Caco-2 (cell line): ENCODE measurements at regions not wholly inside any gene's neighbourhood (a gene's known extent, or its start where the extent isn't known, plus 50 kb on each side); places are given as distances from the start of the nearest gene placed in this dataset.

ENCODE experiments used
- BruUV-seq: library from RNA; stranded (reverse); fragments of 400-500 nt; replicated peaks from 2 replicates; lab custom pipeline; 2021; lab: Mats Ljungman, UMichigan
- CTCF ChIA-PET: fragments of 300-600 bp; sonication (Branson Sonifier 250); formaldehyde crosslinking; loops from one replicate; lab custom pipeline; 2022; ENCODE audit warnings: antibody characterized with exemption; lab: Charles Lee
- POLR2A ChIA-PET: fragments of 300-600 bp; sonication (Branson Sonifier 250); formaldehyde crosslinking; loops from one replicate; lab custom pipeline; 2022; ENCODE audit warnings: antibody characterized with exemption; lab: Charles Lee
- DNase-seq, 2 experiments: peaks; one replicate each; pipeline versions ENCODE4 v3.0.0 to v3.0.0-alpha.2; 2020 to 2022
- H3K27me3 ChIP-seq: replicated peaks from 2 replicates; pipeline ENCODE4 v1.6.0; 2011; ENCODE audit warnings: low read length; ENCODE audit not compliant: control insufficient read depth, insufficient read depth
- H3K36me3 ChIP-seq: 2 replicates; pipeline ENCODE4 v1.5.1; 2011; ENCODE audit warnings: low read length; ENCODE audit not compliant: control insufficient read depth, insufficient read depth
- H3K4me1 ChIP-seq: fragments of 250-450 bp; sonication (Bioruptor Pico); 2 replicates; pipeline ENCODE4 v1.5.1; 2020; ENCODE audit warnings: mild to moderate bottlenecking
- H3K4me3 ChIP-seq: 2 replicates; pipeline ENCODE4 v1.5.1; 2011; ENCODE audit warnings: low read depth, mild to moderate bottlenecking, control low read depth, low read length
- H3K9me3 ChIP-seq: fragments of 250-450 bp; sonication (Bioruptor Pico); 2 replicates; pipeline ENCODE4 v1.5.1; 2020; ENCODE audit warnings: mild to moderate bottlenecking, moderate library complexity
- H3K27ac Mint-ChIP-seq: one replicate; pipeline ENCODE4 v1.8.0; 2022; ENCODE audit warnings: mixed read lengths; ENCODE audit not compliant: unreplicated experiment
- H3K27me3 Mint-ChIP-seq: one replicate; pipeline ENCODE4 v1.8.0; 2022; ENCODE audit warnings: mixed read lengths; ENCODE audit not compliant: insufficient read depth, unreplicated experiment
- H3K36me3 Mint-ChIP-seq: one replicate; pipeline ENCODE4 v1.8.0; 2022; ENCODE audit warnings: mild to moderate bottlenecking, mixed read lengths; ENCODE audit not compliant: insufficient read depth, unreplicated experiment
- H3K4me1 Mint-ChIP-seq: one replicate; pipeline ENCODE4 v1.8.0; 2022; ENCODE audit warnings: low read depth, mixed read lengths; ENCODE audit not compliant: unreplicated experiment
- H3K4me3 Mint-ChIP-seq: one replicate; pipeline ENCODE4 v1.8.0; 2022; ENCODE audit warnings: mild to moderate bottlenecking, moderate library complexity, mixed read lengths; ENCODE audit not compliant: unreplicated experiment
- H3K9me3 Mint-ChIP-seq: one replicate; pipeline ENCODE4 v1.8.0; 2022; ENCODE audit warnings: mixed read lengths; ENCODE audit not compliant: unreplicated experiment
- CTCF ChIP-seq, 2 experiments: fragments of 200-600 bp in 1 of 2; IDR thresholded peaks; 1 replicate in 1 of 2; 2 replicates in 1 of 2; pipeline versions ENCODE4 v1.5.1 to v1.8.0; 2011 to 2022; ENCODE audit warnings: antibody characterized with exemption in 1 of 2, control low read depth in 1 of 2, inconsistent platforms in 1 of 2, low read depth in 1 of 2, low read length in 1 of 2, mild to moderate bottlenecking in 1 of 2, moderate library complexity in 1 of 2; ENCODE audit not compliant: insufficient read depth in 1 of 2, severe bottlenecking in 1 of 2, unreplicated experiment in 1 of 2
- intact Hi-C: fragments of 100-400 bp; cut with micrococcal nuclease; formaldehyde crosslinking; loops from one replicate; pipeline ENCODE4 v1.10.0; 2022; ENCODE audit not compliant: unreplicated experiment

- intact Hi-C loops, result no loop called here
- Histone ChIP-seq H3K4me3 (no peak overlapping the region), H3K36me3 (no peaks in the 10 kb centered on the region), H3K4me1 (no peaks in the 10 kb centered on the region), H3K27me3 (no peaks in the 10 kb centered on the region), H3K9me3 (no peaks in the 10 kb centered on the region)
- CTCF ChIA-PET, result no interaction called here
- TF ChIP-seq CTCF (IDR thresholded peaks at IDR 0.05; ENCODE audit: insufficient read depth in 1 of 2, low read depth in 1 of 2, low read length in 1 of 2, severe bottlenecking in 1 of 2, unreplicated experiment in 1 of 2), result no peak
- Mint-ChIP-seq H3K27me3 (no peaks in the 10 kb centered on the region), H3K9me3 (no peaks in the 10 kb centered on the region), H3K27ac (no peak overlapping the region), H3K4me3 (no peak overlapping the region), H3K4me1 (no peaks in the 10 kb centered on the region), H3K36me3 (no peaks in the 10 kb centered on the region)
- no peak for DNase-seq
- POLR2A ChIA-PET, result no interaction called here
- BruUV-seq, result no TSS peak
These were observed 522.5 kb upstream of the AGTR1 start for GRCh38 chr3:148175214-148175613.

DNA sequence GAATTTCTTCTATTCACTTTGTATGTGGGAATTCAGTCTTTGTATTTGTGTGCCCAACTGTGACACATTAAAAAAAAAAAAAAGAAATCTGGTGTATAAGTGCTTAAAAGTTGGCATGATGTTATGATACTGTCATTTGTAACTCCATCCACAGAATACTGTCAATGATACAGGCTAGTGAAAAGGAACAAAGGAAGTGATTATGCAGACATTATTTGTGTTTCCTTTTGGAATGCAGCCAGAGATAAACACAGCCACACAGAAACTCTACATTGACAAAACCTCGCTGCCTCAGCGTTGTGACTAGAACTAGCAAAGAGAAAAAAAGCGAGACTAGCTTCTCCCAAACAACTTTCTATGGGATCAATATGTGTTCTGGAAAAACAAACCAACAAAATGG is 519.2 kb upstream of the AGTR1 start:
- intact Hi-C loops, result no loop called here
- Histone ChIP-seq H3K4me3 (no peak overlapping the region), H3K4me1 (no peaks in the 10 kb centered on the region), H3K27me3 (no peaks in the 10 kb centered on the region), H3K9me3 (no peaks in the 10 kb centered on the region), H3K36me3 (no peaks in the 10 kb centered on the region)
- TF ChIP-seq CTCF (IDR thresholded peaks at IDR 0.05; ENCODE audit: insufficient read depth in 1 of 2, low read depth in 1 of 2, low read length in 1 of 2, severe bottlenecking in 1 of 2, unreplicated experiment in 1 of 2), result no peak
- no TSS peak for BruUV-seq
- no peaks in the 10 kb centered on the region for H3K4me1 Mint-ChIP-seq
- H3K9me3 Mint-ChIP-seq, result no peaks in the 10 kb centered on the region
- CTCF ChIA-PET, result no interaction called here
- no peak overlapping the region for H3K4me3 Mint-ChIP-seq
- POLR2A ChIA-PET, result no interaction called here
- no peak overlapping the region for H3K27ac Mint-ChIP-seq
- DNase-seq, result no peak
- H3K27me3 Mint-ChIP-seq, result no peaks in the 10 kb centered on the region
- H3K36me3 Mint-ChIP-seq, result no peaks in the 10 kb centered on the region

DNA sequence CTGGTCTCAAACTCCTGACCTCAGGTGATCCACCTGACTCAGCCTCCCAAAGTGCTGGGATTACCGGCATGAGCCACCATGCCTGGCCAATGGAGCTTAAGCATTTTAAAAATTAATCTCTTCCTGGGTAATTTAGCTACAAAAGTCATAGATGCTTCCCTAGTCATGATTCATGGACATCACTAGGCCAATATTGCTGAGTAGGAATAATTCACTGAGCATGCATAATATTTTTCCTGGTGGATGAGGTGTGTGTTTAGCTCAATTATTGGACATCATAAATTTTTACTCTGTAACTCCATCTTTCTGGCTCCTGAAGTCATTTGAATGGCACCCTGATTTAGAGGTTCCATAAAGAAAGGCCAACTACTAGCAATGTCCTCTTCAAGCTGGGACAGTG is 512.9 kb upstream of the AGTR1 start:
- H3K4me1 Mint-ChIP-seq, result no peaks in the 10 kb centered on the region
- no peak for DNase-seq
- TF ChIP-seq CTCF (IDR thresholded peaks at IDR 0.05; ENCODE audit: insufficient read depth in 1 of 2, low read depth in 1 of 2, low read length in 1 of 2, severe bottlenecking in 1 of 2, unreplicated experiment in 1 of 2), result no peak
- ChIA-PET CTCF (no interaction called here), POLR2A (no interaction called here)
- H3K36me3 Mint-ChIP-seq, result no peaks in the 10 kb centered on the region
- intact Hi-C loops, result no loop called here
- no peak overlapping the region for H3K27ac Mint-ChIP-seq
- Histone ChIP-seq H3K36me3 (no peaks in the 10 kb centered on the region), H3K27me3 (no peaks in the 10 kb centered on the region), H3K4me1 (no peaks in the 10 kb centered on the region), H3K4me3 (no peak overlapping the region), H3K9me3 (no peaks in the 10 kb centered on the region)
- no peaks in the 10 kb centered on the region for H3K9me3 Mint-ChIP-seq
- H3K27me3 Mint-ChIP-seq, result no peaks in the 10 kb centered on the region
- BruUV-seq, result no TSS peak
- H3K4me3 Mint-ChIP-seq, result no peak overlapping the region
